ENCODE measurements at regions not wholly inside any gene's neighbourhood (a gene's known extent, or its start where the extent isn't known, plus 50 kb on each side); places are given as distances from the start of the nearest gene placed in this dataset.

- no peak overlapping the region for H3K27ac ChIP-seq (ENCODE audit: low read depth in 1 of 2, low read length in 2 of 2)
- no peaks in the 10 kb centered on the region for H3K36me3 ChIP-seq (ENCODE audit: control insufficient read depth in 4 of 4, insufficient read depth in 3 of 4, low read depth in 1 of 4, low read length in 3 of 4)
- no peak overlapping the region for H3K4me3 ChIP-seq (ENCODE audit: low read depth in 1 of 3, low read length in 3 of 3)
- no peaks in the 10 kb centered on the region for H3K27me3 ChIP-seq (ENCODE audit: control insufficient read depth in 4 of 4, insufficient read depth in 4 of 4, low read length in 3 of 4)
- H3K9ac ChIP-seq (ENCODE audit: low read depth in 1 of 2, low read length in 2 of 2), result no peak overlapping the region
- H3K4me1 ChIP-seq (ENCODE audit: control insufficient read depth in 4 of 4, insufficient read depth in 4 of 4, low read length in 3 of 4), result no peaks in the 10 kb centered on the region
- peaks cover 0 to 4% (median 0%) of the 10 kb centered on the region in 4 donors for H3K9me3 ChIP-seq (ENCODE audit: control insufficient read depth in 4 of 4, low read length in 3 of 4)
- DNase-seq (ENCODE audit: low spot score), result no peak
- TF ChIP-seq HNF4A (conservative IDR thresholded peaks at IDR 0.05) (no peak), YY1 (IDR thresholded peaks at IDR 0.05) (no peak), EGR1 (IDR thresholded peaks at IDR 0.05; ENCODE audit: low read depth in 2 of 2) (no peak), JUND (IDR thresholded peaks at IDR 0.05) (no peak), HNF4G (IDR thresholded peaks at IDR 0.05) (no peak), TAF1 (conservative IDR thresholded peaks at IDR 0.05) (no peak), ATF3 (IDR thresholded peaks at IDR 0.05) (no peak), CTCF (IDR thresholded peaks at IDR 0.05; ENCODE audit: low read depth, low read length, missing input control) (no peak), REST (IDR thresholded peaks at IDR 0.05) (no peak), FOXA1 (IDR thresholded peaks at IDR 0.05) (no peak), RAD21 (IDR thresholded peaks at IDR 0.05) (no peak), FOXA2 (IDR thresholded peaks at IDR 0.05) (no peak), RXRA (IDR thresholded peaks at IDR 0.05) (no peak), NR2F2 (IDR thresholded peaks at IDR 0.05) (no peak), SP1 (IDR thresholded peaks at IDR 0.05) (no peak), ZBTB33 (IDR thresholded peaks at IDR 0.05) (no peak), MAX (IDR thresholded peaks at IDR 0.05) (no peak)
- 52% methylated on average over 2 of the region's 2 CpGs for WGBS
These were observed 181.8 kb downstream of the OXSM start for GRCh38 chr3:25971736-25972135.

DNA sequence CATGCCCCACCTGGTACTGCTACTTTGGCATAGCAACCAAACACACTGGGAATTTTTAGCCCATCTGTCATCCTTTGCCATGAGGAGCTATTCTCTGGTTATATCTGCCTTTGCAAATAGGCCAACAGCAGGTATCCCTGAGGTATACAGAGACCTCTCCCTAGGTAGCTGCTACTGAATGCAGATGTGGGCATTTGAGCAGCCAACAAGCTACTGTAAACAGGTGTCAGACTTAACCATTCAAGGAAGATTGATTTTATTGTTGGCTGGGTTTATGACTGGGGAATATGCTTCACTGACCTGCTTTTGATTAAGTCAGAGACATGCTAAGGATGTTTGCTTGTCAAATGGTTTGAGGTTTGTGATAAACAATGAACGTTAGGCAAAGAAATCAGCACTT is 183.2 kb downstream of the OXSM start:
- WGBS, result 36% methylated on average over 1 of the region's 1 CpG
- no peaks in the 10 kb centered on the region for H3K36me3 ChIP-seq (ENCODE audit: control insufficient read depth in 4 of 4, insufficient read depth in 3 of 4, low read depth in 1 of 4, low read length in 3 of 4)
- H3K4me1 ChIP-seq (ENCODE audit: control insufficient read depth in 4 of 4, insufficient read depth in 4 of 4, low read length in 3 of 4), result no peaks in the 10 kb centered on the region
- no peak for TF ChIP-seq NR2F2 (IDR thresholded peaks at IDR 0.05)
- no peak for TF ChIP-seq JUND (IDR thresholded peaks at IDR 0.05)
- no peak for TF ChIP-seq HNF4G (IDR thresholded peaks at IDR 0.05)
- TF ChIP-seq ZBTB33 (IDR thresholded peaks at IDR 0.05), result no peak
- no peak for TF ChIP-seq RAD21 (IDR thresholded peaks at IDR 0.05)
- no peak for TF ChIP-seq SP1 (IDR thresholded peaks at IDR 0.05)
- TF ChIP-seq MAX (IDR thresholded peaks at IDR 0.05), result no peak
- H3K9me3 ChIP-seq (ENCODE audit: control insufficient read depth in 4 of 4, low read length in 3 of 4), result peaks cover 0 to 4% (median 0%) of the 10 kb centered on the region in 4 donors
- no peak overlapping the region for H3K4me3 ChIP-seq (ENCODE audit: low read depth in 1 of 3, low read length in 3 of 3)
- H3K9ac ChIP-seq (ENCODE audit: low read depth in 1 of 2, low read length in 2 of 2), result no peak overlapping the region
- H3K27ac ChIP-seq (ENCODE audit: low read depth in 1 of 2, low read length in 2 of 2), result no peak overlapping the region
- no peak for DNase-seq (ENCODE audit: low spot score)
- H3K27me3 ChIP-seq (ENCODE audit: control insufficient read depth in 4 of 4, insufficient read depth in 4 of 4, low read length in 3 of 4), result no peaks in the 10 kb centered on the region

Measured in liver (tissue), 8 donors.